Fibroblast of the conjunctiva (primary cell): ENCODE measurements at regions not wholly inside any gene's neighbourhood (a gene's known extent, or its start where the extent isn't known, plus 50 kb on each side); places are given as distances from the start of the nearest gene placed in this dataset.

Experiments used
- DNase-seq: peaks from one replicate; pipeline ENCODE4 v3.0.0-alpha.2; 2010; ENCODE audit warnings: low read depth

DNA sequence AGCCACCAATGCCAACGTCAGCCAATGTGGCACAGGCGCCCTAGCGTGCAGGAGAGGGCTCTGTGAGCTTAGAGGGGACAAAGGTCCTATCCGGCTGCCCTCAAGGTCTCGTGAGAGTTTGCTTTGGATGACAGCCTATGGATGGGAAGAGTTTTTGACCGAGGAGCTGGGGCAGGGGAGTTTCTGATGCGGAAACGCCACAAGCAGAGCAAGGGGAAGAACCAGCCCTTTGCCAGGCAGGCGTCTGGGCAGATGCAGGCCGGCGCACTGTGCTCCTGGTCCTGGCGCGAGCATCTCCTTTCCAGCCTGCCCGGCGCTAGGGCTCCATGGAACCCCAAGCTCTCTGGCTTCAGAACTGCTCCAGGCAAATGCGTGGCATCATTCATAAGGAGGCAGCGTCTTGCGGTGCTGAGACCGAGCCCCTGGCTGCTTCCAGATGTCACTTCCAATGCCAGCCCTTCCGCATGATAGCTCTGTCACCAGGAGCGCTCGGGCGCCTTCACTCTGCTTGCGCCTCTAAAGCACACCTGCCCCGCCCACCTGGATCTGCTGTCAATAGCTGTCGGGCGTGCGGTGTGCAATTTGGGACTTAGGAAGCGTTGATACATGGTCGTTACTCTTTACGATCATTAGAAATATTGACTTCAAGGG is 374.9 kb upstream of the IRX1 start:
- DNase-seq: no peak

DNA sequence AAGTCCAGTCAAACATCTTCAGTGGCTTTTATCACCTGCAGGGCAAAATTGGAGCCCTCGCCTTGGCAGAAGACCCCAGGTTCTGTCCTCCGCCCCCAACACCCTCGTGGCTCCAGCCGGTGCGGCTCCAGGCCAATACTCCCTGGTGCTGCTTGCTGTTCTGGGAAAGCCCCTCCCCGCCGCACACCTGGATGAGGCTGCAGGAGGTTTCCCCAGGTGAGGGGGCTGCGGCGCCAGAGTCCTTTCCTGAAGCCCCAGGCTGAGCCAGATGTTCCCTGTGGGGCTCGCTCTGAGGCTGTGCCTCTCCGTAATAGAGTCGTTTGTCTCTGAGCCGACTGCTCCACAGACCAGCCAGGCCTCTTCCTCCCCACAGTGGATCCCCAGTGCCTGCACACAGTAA is 375.4 kb upstream of the IRX1 start:
- no peak for DNase-seq

- DNase-seq: no peak
Measured at GRCh38 chr5:3218916-3219650, 376.5 kb upstream of the IRX1 start.

DNA sequence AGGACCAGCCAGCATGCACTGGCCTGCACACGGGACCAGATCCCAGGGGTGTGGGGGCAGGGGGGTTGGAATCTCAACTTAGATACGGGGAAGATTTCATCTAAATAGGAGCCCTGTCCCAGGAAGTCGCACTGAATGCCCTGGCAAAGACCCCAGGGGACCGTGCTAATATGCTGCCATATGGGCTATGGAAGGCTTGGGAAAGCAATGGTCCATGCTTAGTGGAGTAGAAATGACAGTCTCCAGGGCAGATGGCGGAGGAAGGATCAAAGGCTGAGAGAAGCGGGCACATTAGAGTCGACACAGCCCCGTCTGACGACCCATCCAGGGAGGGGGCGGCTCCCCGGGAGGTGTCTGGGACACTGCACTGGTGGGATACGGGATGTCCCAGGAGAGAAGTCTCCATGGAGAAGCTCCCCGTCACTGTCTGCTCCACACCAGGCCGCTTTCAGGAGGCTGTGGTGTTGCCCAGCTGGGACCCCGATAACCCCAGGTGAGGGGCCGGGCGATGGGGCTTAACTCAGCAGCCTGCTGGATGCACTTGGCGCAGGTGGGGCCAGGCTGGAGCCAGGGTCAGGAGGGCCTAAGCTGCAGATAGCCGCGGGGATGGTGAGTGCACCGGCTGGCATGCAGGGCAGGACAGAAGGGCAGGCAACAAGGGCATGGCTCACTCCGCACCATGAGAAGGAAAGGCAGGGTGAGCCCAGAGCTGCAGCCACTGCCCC is 377.7 kb upstream of the IRX1 start:
- no peak for DNase-seq

- DNase-seq: no peak
Measured at GRCh38 chr5:3217114-3217513, 378.5 kb upstream of the IRX1 start.

DNA sequence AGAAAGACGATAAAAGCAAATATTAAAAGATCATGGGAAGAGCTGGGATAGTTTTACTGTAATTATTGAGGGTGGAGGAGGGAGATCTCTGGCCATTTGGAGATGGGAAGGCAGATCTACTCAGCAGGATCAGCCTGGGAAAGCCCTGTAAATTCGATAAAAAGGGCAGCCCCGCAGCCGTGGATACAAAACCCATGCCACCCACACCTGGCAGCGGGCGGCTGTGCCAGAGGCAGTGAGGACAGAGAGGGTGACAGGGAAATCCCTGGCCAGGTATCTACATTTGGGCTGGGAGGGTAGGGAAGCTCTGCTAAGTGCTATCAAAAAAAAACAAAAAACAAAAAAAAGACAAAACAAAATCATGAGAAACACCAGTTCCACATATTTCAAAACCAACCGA is 379.2 kb upstream of the IRX1 start:
- DNase-seq: no peak

DNA sequence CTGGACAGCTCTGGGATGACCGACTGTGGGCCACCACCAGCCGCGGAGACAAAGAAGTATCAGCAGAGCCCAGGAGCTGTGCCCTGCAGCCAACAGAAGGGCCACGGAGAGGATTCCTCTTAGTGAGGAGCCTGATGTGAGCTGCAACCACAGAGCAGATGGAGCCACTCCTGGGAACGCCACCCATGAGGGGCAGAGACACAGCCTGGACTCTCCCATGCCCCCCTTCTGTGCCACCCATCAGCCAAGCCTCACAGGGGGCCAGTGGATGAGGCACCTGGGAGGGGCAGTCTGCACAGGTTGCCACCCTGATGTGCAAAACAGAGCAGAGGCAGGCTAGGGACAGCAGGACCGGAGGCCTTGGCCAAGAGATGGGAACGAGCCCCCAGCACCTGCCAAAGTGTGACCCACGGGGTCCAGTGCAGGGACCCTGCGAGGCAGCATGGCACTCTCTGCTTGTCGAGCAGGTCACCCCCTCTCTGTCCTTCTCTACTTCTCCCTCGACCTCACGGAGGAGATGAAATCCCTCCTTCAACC is 380.7 kb upstream of the IRX1 start:
- DNase-seq: no peak

- DNase-seq: no peak
Measured at GRCh38 chr5:3214396-3214795, 381.2 kb upstream of the IRX1 start.

DNA sequence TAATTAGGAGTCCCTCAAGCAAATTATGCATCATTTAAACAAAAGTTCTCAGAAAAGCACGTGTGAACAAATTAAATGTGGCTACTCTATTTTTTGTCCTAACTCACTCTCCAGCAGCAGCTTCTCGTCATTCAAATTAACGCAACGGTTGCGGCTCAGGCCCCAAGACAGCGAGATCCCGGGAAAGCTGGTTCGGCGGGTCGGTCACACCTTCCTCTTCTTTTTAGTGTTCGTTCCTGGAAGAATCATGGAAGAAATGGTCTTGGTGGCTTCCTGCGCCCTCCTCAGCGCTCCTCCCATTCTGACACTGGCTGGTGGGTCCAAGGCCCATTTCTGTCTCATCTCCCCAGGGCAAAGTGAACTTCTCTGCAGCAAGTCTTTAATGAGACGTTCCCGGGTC is 382.8 kb upstream of the IRX1 start:
- DNase-seq: no peak

DNA sequence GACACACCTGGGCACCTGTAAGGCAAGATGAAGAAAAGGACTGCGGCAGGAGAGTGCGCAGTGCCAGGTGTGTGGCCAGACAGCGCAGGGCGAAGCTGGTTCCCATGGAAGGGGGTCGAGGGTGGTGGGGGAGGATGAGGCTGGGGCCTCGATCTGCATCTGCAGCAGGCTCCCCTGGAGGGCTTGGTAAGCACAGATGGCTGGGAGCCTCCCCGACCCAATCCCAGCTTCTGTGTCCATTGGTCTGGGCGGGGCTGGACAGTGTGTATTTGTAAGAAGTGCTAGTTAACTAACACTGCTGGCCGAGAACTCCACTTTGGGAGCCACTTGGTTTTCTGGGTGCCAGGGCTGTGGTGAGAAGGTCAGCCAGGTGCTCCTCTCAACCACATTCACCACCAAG is 385.1 kb upstream of the IRX1 start:
- DNase-seq: no peak

- no peak for DNase-seq
Measured at GRCh38 chr5:3209918-3210317, 385.7 kb upstream of the IRX1 start.

- DNase-seq: no peak
Measured at GRCh38 chr5:3202570-3202969, 393.1 kb upstream of the IRX1 start.

DNA sequence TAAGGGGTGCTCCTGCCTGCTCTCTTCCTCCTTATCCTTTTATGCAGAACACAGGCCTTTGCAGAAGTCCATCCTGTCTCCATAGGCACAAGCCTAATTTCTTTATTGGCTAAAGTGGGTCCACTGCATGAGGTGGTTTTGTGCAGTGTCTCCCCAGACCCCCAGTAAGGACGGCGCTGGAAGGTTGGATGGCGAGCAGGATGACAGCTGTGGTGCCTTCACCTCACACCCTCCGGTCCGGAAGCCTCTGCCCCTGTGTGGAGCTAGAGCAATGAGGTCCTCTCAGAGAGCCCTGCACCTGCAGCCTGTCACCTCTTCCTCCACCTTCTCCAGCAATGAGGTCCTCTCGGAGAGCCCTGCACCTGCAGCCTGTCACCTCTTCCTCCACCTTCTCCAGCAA is 393.7 kb upstream of the IRX1 start:
- no peak for DNase-seq

DNA sequence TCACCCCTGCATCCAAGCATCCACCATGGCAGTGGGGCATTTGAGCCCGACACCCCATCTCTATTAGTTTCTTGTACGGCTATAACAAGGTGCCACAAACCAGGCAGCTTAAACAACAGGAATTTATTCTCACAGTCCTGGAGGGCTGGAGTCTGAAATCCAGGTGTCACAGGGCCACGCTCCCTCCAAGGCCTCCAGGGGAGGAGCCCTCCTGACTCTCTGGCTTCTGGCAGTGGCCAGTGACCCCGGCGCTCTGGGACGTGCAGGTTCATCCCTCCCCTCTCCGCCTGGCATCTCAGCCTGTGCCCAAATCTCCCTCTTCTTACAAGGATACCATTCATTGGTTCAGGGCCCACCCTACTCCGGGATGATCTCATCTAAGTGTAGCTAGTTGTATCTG is 394.5 kb upstream of the IRX1 start:
- no peak for DNase-seq

DNA sequence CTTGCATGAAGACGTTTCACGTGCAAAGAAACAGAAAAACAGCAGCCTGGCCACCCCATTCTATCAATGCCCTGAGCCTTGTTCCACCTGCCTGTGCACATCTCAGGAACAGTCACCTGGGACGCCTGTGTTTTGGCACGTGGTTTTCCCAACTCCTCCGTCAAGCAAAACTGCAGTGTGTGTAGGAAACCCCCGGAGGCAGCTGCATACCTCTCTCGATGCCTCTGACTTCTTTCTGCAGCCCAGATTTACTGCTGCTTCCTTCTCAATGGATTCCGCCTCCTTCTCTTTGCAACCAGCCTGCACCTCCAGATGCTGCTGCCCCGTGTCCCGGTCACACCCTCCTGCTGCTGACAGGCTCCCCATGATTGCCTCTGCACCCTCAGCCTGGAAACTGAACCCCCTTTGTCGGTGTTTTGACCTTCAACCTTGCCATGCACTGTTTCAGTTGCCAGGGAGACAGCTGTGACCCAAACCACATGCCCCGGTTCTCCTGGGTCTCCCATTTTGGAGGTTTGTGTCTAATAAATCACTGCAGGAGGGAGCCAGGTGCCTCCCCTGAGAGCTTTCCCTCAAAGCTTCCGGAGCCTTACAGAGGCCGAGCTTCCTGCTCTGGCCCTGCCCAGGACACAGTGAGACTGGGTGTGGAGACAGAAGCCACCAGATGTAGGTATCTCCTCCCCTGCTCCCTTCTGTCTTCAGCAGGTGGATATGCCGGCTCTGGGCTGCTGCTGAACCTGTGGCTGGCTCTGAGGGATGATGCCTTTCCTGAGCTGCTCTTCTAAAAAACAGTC is 395.5 kb upstream of the IRX1 start:
- DNase-seq: no peak

DNA sequence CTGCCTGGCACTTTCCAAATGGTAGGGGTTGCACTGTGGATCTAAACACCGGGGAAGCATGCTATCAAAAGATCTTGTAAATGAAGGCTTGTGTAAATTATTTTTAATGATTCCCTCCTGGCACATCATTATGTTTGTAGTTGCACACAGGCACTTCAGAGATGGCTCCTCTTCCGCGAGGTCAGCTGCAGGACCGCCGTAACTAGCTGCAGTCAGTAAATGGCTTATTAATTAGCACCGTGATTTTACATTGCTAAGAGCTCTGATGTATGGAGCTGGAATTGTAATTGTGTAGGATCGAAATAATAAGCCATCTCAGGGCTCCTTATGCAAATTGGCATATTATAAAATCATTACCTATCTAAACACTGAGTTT is 397.6 kb upstream of the IRX1 start:
- no peak for DNase-seq

DNA sequence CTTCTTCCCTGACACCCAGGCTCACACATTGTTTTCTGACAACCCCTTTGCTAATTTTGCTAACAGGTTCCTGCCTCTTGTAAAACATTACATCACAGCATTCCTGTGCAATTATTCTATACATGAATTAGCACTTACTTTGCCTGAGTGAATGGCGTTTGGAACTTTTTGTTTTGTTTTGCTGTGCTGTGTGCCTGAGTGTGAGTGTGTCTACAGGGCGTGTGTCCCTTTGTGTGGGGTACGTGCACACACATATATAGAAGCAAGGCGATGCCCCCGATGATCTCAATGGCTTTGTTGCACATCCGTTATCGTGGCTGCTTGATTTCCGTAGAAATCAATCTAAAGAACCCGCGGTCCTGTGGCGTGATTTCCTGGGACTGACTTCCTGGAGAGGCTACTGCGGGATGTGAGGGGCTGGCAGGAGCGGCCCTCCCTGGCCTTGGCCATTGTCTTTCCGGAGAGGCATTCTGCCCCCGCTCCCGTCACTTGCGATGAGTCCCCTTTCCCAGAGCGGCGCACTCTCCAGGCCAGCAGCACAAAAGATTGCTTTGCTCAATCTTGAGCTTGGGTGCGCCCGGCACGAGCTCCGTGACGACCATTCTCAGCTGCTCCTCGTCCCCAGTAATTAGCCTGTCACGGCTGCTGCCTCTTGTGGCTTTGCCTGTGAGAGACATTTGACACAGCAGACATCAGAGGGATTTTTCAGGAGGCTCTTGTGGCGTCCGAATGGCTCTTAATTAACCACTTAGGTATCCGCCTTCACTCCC is 398.1 kb upstream of the IRX1 start:
- DNase-seq: no peak

- no peak for DNase-seq
Measured at GRCh38 chr5:3195994-3196393, 399.6 kb upstream of the IRX1 start.

DNA sequence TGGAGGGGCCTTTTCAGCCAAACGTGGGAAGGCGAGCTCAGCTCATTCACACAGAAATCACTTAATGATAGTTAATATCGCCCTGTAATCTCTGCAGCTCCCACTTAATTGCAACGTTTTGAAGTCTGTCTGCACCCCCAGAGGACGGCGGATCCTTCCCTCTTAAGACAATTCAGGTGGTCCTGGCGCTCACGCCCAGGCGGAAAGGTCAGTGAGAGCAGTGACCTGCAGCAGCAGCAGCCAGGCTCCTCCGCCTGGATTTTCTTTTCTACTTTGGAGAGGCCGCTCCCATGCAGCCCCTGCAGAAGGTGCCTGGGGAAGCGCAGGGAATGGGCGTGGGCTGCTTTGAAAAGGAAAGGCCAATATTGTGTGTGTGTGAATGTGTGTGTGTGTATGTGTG is 400.9 kb upstream of the IRX1 start:
- no peak for DNase-seq

GRCh38 chr5:3194271-3194670 is 401.4 kb upstream of the IRX1 start:
- DNase-seq: no peak

GRCh38 chr5:3191585-3191984 is 404.0 kb upstream of the IRX1 start:
- no peak for DNase-seq

GRCh38 chr5:3190930-3191329 is 404.7 kb upstream of the IRX1 start:
- no peak for DNase-seq
